ENCODE measurements at regions not wholly inside any gene's neighbourhood (a gene's known extent, or its start where the extent isn't known, plus 50 kb on each side); places are given as distances from the start of the nearest gene placed in this dataset.

DNA sequence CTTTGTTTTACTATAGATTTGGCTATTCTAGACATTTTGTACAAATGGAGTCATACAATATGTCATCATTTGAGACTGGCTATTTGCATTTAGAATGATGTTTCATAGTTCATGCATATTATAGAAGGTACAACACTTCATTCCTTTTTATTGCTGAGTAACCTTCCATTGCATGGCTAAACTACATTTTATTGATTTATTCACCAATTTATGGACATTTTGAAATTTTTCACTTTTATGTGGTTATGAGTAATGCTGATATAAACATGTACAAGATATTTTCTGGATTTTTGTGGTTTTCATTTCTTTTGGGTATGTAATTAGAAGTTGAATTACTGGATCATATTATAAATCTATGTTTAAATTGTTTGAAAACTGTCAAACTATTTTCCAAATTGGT lies 710.3 kb upstream of the SLITRK5 start:
- Mint-ChIP-seq H3K27ac (no peak overlapping the region), H3K27me3 (no peaks in the 10 kb centered on the region), H3K36me3 (no peaks in the 10 kb centered on the region), H3K4me3 (no peak overlapping the region), H3K9me3 (peaks cover 18% of the 10 kb centered on the region), H3K4me1 (ENCODE audit: low read depth) (no peaks in the 10 kb centered on the region)
- DNase-seq: no peak
- intact Hi-C loops (cut with micrococcal nuclease): no loop called here
- ChIA-PET POLR2A (no interaction called here), CTCF (no interaction called here)

DNA sequence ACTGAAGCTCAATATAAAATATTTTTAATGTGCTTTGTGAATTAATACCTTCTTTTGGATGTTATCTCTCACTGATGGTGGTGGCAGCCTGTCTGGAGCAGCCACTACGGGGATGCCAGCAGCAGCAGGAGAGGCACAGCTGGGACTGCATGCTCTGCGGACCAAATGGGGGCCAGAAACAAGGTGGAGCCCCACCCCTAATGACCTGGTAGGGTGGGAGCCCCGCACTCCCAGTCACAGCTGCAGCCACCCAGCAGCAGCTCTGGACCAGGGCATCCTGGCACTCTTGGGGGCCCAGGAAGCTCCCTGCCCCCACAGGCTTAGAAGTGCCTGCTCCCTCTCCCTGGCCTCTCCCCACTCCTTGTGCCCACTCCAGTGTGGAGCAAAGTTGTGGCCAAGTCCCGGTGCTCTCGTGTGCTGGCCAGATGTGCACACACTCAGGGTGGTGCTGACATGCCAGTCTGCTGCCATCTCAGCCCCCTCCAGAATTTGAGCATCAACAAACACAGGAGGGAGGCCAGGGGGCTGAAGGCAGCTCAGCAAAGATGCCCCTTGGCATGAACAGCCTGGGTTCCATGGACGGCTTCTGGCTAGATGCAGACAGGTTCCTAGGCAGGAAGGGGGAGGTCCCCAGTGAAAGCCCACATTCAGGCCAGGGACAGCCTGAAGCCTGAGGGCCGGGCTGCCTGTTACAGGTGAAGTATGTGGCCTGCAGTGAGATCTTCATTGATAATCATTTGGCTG lies 696.7 kb upstream of the SLITRK5 start:
- no peaks in the 10 kb centered on the region for H3K4me1 Mint-ChIP-seq (ENCODE audit: low read depth)
- no peaks in the 10 kb centered on the region for H3K36me3 Mint-ChIP-seq
- no peaks in the 10 kb centered on the region for H3K27me3 Mint-ChIP-seq
- peaks cover 3% of the 10 kb centered on the region for H3K9me3 Mint-ChIP-seq
- H3K4me3 Mint-ChIP-seq: no peak overlapping the region
- no peak overlapping the region for H3K27ac Mint-ChIP-seq
- intact Hi-C loops (cut with micrococcal nuclease): no loop called here
- no peak for DNase-seq
- ChIA-PET CTCF (no interaction called here), POLR2A (no interaction called here)

DNA sequence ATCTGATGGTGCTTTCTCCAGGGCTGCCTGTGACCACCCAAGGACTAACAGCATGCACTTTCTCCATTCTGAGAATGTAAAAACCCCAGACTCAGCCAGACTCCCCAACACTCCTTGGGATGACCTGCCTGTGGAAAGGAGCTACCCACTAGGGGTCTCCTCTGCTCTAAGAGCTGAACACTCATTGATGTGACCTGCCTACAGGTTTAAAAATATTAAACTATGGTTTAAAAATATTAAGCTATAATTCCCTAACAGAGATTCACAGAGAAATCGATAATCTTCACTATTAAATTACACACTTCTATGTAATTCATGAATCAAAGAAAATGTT lies 696.2 kb upstream of the SLITRK5 start:
- H3K4me1 Mint-ChIP-seq (ENCODE audit: low read depth): no peaks in the 10 kb centered on the region
- ChIA-PET CTCF (no interaction called here), POLR2A (no interaction called here)
- peaks cover 4% of the 10 kb centered on the region for H3K9me3 Mint-ChIP-seq
- H3K36me3 Mint-ChIP-seq: no peaks in the 10 kb centered on the region
- H3K27me3 Mint-ChIP-seq: no peaks in the 10 kb centered on the region
- DNase-seq: no peak
- intact Hi-C loops (cut with micrococcal nuclease): no loop called here
- no peak overlapping the region for H3K4me3 Mint-ChIP-seq
- no peak overlapping the region for H3K27ac Mint-ChIP-seq

- no peak for DNase-seq
- H3K36me3 Mint-ChIP-seq: no peaks in the 10 kb centered on the region
- CTCF ChIA-PET: no interaction called here
- POLR2A ChIA-PET: no interaction called here
- no peaks in the 10 kb centered on the region for H3K27me3 Mint-ChIP-seq
- H3K9me3 Mint-ChIP-seq: peaks cover 4% of the 10 kb centered on the region
- intact Hi-C loops (cut with micrococcal nuclease): no loop called here
- no peaks in the 10 kb centered on the region for H3K4me1 Mint-ChIP-seq (ENCODE audit: low read depth)
- H3K4me3 Mint-ChIP-seq: no peak overlapping the region
- H3K27ac Mint-ChIP-seq: no peak overlapping the region
Observed at GRCh38 chr13:86976521-86977324, 694.4 kb upstream of the SLITRK5 start.

DNA sequence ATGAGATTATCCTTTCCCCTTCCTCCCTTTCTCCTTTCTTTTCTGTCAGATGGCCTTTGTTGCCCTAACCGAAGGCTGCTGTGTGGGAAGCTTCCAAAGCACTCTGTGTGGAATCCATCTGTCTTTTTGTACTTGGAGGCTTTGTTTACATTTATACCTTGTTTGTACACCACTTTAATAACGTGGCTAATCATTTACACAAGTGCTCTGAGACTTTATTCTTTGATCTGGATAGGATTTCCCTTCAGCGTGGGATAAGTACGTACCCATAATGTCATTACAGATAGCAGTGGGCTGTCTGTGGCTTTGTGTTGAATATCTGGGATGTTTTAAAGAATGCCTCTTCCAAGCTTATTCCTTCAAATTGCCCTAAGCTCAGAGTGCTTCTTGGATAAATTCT lies 684.7 kb upstream of the SLITRK5 start:
- H3K36me3 Mint-ChIP-seq: no peaks in the 10 kb centered on the region
- intact Hi-C loops (cut with micrococcal nuclease): no loop called here
- no peaks in the 10 kb centered on the region for H3K9me3 Mint-ChIP-seq
- DNase-seq: no peak
- H3K27me3 Mint-ChIP-seq: no peaks in the 10 kb centered on the region
- POLR2A ChIA-PET: no interaction called here
- no peak overlapping the region for H3K27ac Mint-ChIP-seq
- H3K4me3 Mint-ChIP-seq: no peak overlapping the region
- CTCF ChIA-PET: no interaction called here
- no peaks in the 10 kb centered on the region for H3K4me1 Mint-ChIP-seq (ENCODE audit: low read depth)

DNA sequence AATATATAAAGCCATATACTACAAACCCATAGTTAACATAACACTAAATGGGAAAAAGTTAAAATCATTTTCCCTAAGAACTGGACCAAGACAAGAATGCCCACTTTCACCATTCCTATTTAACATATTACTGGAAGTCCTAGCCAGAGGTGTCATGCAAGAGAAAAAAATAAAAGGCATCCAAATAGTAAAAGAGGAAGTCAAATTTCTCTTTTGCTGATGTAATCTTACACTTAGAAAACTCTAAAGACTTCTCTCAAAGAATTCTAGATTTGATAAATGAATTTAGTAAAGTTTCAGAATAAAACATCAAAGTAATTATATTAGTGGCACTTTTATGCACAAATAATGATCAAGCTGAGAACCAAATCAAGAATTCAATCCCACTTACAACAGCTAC lies 678.9 kb upstream of the SLITRK5 start:
- H3K36me3 Mint-ChIP-seq: no peaks in the 10 kb centered on the region
- no peak for DNase-seq
- H3K4me3 Mint-ChIP-seq: no peak overlapping the region
- intact Hi-C loops (cut with micrococcal nuclease): no loop called here
- H3K9me3 Mint-ChIP-seq: peaks cover 16% of the 10 kb centered on the region
- no peak overlapping the region for H3K27ac Mint-ChIP-seq
- H3K27me3 Mint-ChIP-seq: no peaks in the 10 kb centered on the region
- CTCF ChIA-PET: no interaction called here
- POLR2A ChIA-PET: no interaction called here
- no peaks in the 10 kb centered on the region for H3K4me1 Mint-ChIP-seq (ENCODE audit: low read depth)

DNA sequence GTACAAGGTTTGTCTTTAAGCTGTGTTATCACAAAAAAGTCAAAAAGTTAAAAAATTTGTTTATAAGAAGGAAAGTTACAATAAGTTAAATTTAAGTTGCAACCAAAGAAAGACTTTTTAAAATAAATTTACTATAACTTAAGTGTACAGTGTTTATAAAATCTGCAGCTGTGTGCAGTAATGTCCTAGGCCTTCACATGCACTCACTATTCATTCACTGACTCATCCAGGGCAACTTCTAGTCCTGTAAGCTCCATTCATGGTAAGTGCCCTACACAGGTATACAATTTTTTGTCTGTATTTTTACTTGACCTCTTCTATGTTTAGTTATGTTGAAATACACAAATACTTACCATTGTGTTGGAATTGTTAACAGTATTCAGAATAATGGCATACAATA lies 667.9 kb upstream of the SLITRK5 start:
- peaks cover 19% of the 10 kb centered on the region for H3K9me3 Mint-ChIP-seq
- H3K4me1 Mint-ChIP-seq (ENCODE audit: low read depth): no peaks in the 10 kb centered on the region

GRCh38 chr13:87005511-87005910 lies 665.7 kb upstream of the SLITRK5 start:
- ChIA-PET POLR2A (no interaction called here), CTCF (no interaction called here)
- no peak overlapping the region for H3K4me3 Mint-ChIP-seq
- H3K4me1 Mint-ChIP-seq (ENCODE audit: low read depth): no peaks in the 10 kb centered on the region
- no peak overlapping the region for H3K27ac Mint-ChIP-seq
- H3K36me3 Mint-ChIP-seq: no peaks in the 10 kb centered on the region
- intact Hi-C loops (cut with micrococcal nuclease): no loop called here
- no peaks in the 10 kb centered on the region for H3K27me3 Mint-ChIP-seq
- H3K9me3 Mint-ChIP-seq: peaks cover 17% of the 10 kb centered on the region
- DNase-seq: no peak

More for the DNA sequence above, 667.9 kb upstream of the SLITRK5 start:
- Mint-ChIP-seq H3K4me3 (no peak overlapping the region), H3K27ac (no peak overlapping the region), H3K36me3 (no peaks in the 10 kb centered on the region), H3K27me3 (no peaks in the 10 kb centered on the region)
- no peak for DNase-seq
- POLR2A ChIA-PET: no interaction called here
- intact Hi-C loops (cut with micrococcal nuclease): no loop called here
- CTCF ChIA-PET: no interaction called here

DNA sequence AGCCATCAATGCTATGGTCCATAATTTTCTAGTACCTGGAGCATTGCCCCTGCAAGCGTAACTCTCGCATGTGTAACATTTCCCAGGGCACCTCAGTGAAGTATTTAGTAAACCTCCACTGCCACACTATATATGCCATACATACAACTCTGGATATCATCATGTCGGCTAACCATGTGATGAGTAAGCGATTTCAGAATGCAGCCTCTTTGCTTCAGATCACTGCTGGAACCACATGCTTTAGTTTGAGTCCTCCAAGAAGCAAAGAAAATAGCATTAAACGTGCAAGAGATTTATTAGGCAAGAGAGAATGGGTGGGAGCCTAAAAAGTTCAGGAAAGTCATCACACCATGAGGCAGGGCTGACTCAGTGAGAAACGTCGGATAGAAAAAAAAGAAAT lies 635.6 kb upstream of the SLITRK5 start:
- DNase-seq: no peak
- POLR2A ChIA-PET: no interaction called here
- no peaks in the 10 kb centered on the region for H3K4me1 Mint-ChIP-seq (ENCODE audit: low read depth)
- H3K4me3 Mint-ChIP-seq: no peak overlapping the region
- no peaks in the 10 kb centered on the region for H3K27me3 Mint-ChIP-seq
- H3K9me3 Mint-ChIP-seq: peaks cover 17% of the 10 kb centered on the region
- intact Hi-C loops (cut with micrococcal nuclease): no loop called here
- H3K36me3 Mint-ChIP-seq: no peaks in the 10 kb centered on the region
- CTCF ChIA-PET: no interaction called here
- no peak overlapping the region for H3K27ac Mint-ChIP-seq

GRCh38 chr13:87042946-87043345 lies 628.2 kb upstream of the SLITRK5 start:
- ChIA-PET CTCF (no interaction called here), POLR2A (no interaction called here)
- Mint-ChIP-seq H3K4me1 (ENCODE audit: low read depth) (no peaks in the 10 kb centered on the region), H3K27me3 (no peaks in the 10 kb centered on the region), H3K27ac (no peak overlapping the region), H3K36me3 (no peaks in the 10 kb centered on the region), H3K9me3 (peaks cover 30% of the 10 kb centered on the region), H3K4me3 (no peak overlapping the region)
- intact Hi-C loops (cut with micrococcal nuclease): no loop called here
- DNase-seq: no peak

DNA sequence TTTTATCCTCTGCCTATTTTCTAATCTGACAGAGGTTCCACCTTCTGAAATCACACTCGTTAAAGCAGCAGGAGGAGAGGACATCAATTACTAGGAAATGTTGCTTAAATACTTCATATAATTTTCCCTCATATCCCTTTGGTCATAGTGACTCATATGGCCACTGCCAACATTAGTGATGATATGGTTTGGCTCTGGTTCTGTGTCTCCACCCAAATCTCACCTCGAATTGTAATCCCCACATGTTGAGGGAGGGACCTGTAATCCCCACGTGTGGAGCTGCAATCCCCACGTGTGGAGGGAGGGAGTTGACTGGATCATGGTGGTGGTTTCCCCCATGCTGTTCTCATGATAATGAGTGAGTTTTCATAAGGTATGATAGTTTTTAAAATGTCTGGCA lies 618.4 kb upstream of the SLITRK5 start:
- POLR2A ChIA-PET: no interaction called here
- Mint-ChIP-seq H3K27ac (no peak overlapping the region), H3K36me3 (no peaks in the 10 kb centered on the region), H3K9me3 (peaks cover 11% of the 10 kb centered on the region), H3K4me3 (no peak overlapping the region), H3K27me3 (no peaks in the 10 kb centered on the region), H3K4me1 (ENCODE audit: low read depth) (no peaks in the 10 kb centered on the region)
- intact Hi-C loops (cut with micrococcal nuclease): no loop called here
- CTCF ChIA-PET: no interaction called here
- no peak for DNase-seq

GRCh38 chr13:87057807-87058520 lies 613.2 kb upstream of the SLITRK5 start:
- Mint-ChIP-seq H3K4me1 (ENCODE audit: low read depth) (no peaks in the 10 kb centered on the region), H3K4me3 (no peak overlapping the region), H3K27ac (no peak overlapping the region), H3K27me3 (no peaks in the 10 kb centered on the region), H3K36me3 (no peaks in the 10 kb centered on the region), H3K9me3 (peaks cover 7% of the 10 kb centered on the region)
- intact Hi-C loops (cut with micrococcal nuclease): no loop called here
- ChIA-PET CTCF (no interaction called here), POLR2A (no interaction called here)
- DNase-seq: no peak

DNA sequence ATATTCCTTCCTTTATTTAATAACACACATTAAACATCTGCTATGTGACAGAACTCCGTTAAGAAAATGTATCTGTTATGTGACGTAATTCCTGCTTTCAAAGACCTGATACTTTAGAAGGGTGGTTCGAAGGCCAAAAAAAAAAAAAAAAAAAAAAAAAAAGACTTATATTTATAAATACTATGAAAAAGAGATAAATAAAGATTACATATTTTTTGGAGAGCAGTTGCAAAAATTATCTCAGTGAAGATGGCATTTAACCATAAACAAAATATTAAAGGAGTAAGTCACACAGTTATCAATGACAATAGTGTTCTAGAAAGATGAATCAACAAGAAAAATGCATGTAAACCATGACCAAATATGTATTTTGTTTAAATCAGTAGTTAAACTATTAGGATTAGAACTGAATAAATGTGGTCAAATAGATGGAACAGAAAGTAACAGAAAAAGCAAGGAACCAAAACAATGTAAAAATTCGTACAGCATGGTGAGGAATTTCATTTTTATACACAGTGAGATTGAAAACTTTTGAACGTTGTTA lies 612.3 kb upstream of the SLITRK5 start:
- H3K9me3 Mint-ChIP-seq: peaks cover 3% of the 10 kb centered on the region

More for the DNA sequence above, 612.3 kb upstream of the SLITRK5 start:
- H3K4me1 Mint-ChIP-seq (ENCODE audit: low read depth): no peaks in the 10 kb centered on the region
- intact Hi-C loops (cut with micrococcal nuclease): no loop called here
- H3K27ac Mint-ChIP-seq: no peak overlapping the region
- H3K4me3 Mint-ChIP-seq: no peak overlapping the region
- CTCF ChIA-PET: no interaction called here
- no peak for DNase-seq
- H3K36me3 Mint-ChIP-seq: no peaks in the 10 kb centered on the region
- no peaks in the 10 kb centered on the region for H3K27me3 Mint-ChIP-seq
- POLR2A ChIA-PET: no interaction called here

Data from activated CD4-positive, alpha-beta memory T cell treated with anti-CD3 and anti-CD28 coated beads for 36 hours (primary cell).